Testis (tissue), 2 donors: ENCODE measurements at regions not wholly inside any gene's neighbourhood (a gene's known extent, or its start where the extent isn't known, plus 50 kb on each side); places are given as distances from the start of the nearest gene placed in this dataset.

Source experiments
- DNase-seq: peaks from one replicate; pipeline ENCODE4 v3.0.0-alpha.2; 2019
- H3K27ac ChIP-seq, 2 donors: fragments of 200-600 bp; sonication (generic); one replicate each; pipeline ENCODE4 v1.5.1; 2019
- H3K27me3 ChIP-seq: fragments of 200-600 bp; sonication (generic); one replicate; pipeline ENCODE4 v1.5.1; 2019
- H3K36me3 ChIP-seq: fragments of 200-600 bp; sonication (generic); one replicate; pipeline ENCODE4 v1.5.1; 2017; ENCODE audit warnings: low read depth; ENCODE audit errors: missing control alignments
- H3K4me1 ChIP-seq: fragments of 200-600 bp; sonication (generic); one replicate; pipeline ENCODE4 v1.5.1; 2019
- H3K4me3 ChIP-seq, 2 donors: fragments of 200-600 bp; sonication (generic); one replicate each; pipeline ENCODE4 v1.5.1; 2017 to 2019
- H3K9me3 ChIP-seq: fragments of 200-600 bp; sonication (generic); one replicate; pipeline ENCODE4 v1.5.1; 2017
- POLR2A ChIP-seq: fragments of 450-650 bp; IDR thresholded peaks from one replicate; pipeline ENCODE4 v1.6.1; 2017; ENCODE audit warnings: antibody characterized with exemption, mild to moderate bottlenecking, moderate library complexity
- WGBS, 2 donors: methylation state at CpG; one replicate each; pipeline ENCODE4 v1.1.5; 2018; 5-methylcytosine and 5-hydroxymethylcytosine counted together
- intact Hi-C: fragments of 100-400 bp; cut with DNase I; formaldehyde crosslinking; loops from one replicate; pipeline ENCODE4 v1.15.1; 2023; ENCODE audit warnings: low total_unique reads
- TF ChIP-seq, protein P1 (sequence below), 3 experiments: fragments of 450-650 bp in 2 of 3; fragments of 200-600 bp in 1 of 3; sonication (generic) in 1 of 3; IDR thresholded peaks; one replicate each; pipeline ENCODE4 v1.5.1; 2016 to 2019; ENCODE audit warnings: antibody characterized with exemption in 3 of 3, mild to moderate bottlenecking in 2 of 3, moderate library complexity in 1 of 3

DNA sequence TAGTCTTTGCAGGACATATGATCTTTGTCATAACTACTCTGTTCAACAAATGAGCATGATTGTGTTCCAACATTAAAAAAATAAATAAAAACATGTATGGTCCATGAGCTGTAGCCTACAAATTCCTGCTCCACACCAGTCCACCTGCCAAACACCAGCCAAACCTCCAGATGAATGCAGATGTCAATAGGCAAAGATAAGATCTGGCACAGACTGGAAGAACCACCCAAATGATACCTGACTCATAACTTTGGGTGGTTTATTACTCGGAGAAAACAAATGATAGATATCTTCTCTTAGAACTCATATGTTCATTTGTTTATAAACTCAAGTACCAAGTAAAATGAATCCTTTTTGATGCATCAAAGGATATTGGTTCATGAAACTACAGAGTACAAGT, 425.1 kb downstream of the GBA3 start:
- no peaks in the 10 kb centered on the region for H3K36me3 ChIP-seq
- no peaks in the 10 kb centered on the region for H3K9me3 ChIP-seq
- WGBS, 2 donors: 86 to 95% methylated on average over 1 of the region's 1 CpG
- no peak overlapping the region for H3K27ac ChIP-seq
- intact Hi-C loops: no loop called here
- H3K4me1 ChIP-seq: no peaks in the 10 kb centered on the region
- no peak for DNase-seq
- no peak overlapping the region for H3K4me3 ChIP-seq
- TF ChIP-seq POLR2A: no peak
- TF ChIP-seq, protein P1, sequence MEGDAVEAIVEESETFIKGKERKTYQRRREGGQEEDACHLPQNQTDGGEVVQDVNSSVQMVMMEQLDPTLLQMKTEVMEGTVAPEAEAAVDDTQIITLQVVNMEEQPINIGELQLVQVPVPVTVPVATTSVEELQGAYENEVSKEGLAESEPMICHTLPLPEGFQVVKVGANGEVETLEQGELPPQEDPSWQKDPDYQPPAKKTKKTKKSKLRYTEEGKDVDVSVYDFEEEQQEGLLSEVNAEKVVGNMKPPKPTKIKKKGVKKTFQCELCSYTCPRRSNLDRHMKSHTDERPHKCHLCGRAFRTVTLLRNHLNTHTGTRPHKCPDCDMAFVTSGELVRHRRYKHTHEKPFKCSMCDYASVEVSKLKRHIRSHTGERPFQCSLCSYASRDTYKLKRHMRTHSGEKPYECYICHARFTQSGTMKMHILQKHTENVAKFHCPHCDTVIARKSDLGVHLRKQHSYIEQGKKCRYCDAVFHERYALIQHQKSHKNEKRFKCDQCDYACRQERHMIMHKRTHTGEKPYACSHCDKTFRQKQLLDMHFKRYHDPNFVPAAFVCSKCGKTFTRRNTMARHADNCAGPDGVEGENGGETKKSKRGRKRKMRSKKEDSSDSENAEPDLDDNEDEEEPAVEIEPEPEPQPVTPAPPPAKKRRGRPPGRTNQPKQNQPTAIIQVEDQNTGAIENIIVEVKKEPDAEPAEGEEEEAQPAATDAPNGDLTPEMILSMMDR (IDR thresholded peaks at IDR 0.05): no peak
- no peaks in the 10 kb centered on the region for H3K27me3 ChIP-seq

DNA sequence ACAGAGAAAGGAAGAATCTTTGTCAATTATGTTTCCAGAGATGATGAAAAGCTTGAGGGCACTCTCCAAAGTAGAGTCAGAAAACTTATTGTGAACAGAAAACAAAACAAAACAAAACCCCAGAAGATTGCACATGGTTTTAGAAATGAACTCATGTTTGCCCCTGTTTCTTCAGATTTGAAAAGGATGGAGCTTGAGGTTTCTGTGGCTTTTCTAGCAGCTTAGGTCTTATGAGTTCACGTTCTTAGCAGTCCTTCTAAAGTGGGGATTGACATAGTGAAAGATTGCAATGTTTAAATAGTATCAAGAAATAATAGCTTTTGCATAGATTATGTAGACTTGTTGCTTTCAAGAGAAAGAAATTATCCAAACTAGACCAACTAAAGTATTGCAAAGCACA, 421.8 kb downstream of the GBA3 start:
- no peak overlapping the region for H3K4me3 ChIP-seq
- H3K9me3 ChIP-seq: no peaks in the 10 kb centered on the region
- no peak for TF ChIP-seq POLR2A
- TF ChIP-seq, protein P1 (IDR thresholded peaks at IDR 0.05): no peak
- no peaks in the 10 kb centered on the region for H3K4me1 ChIP-seq
- no peaks in the 10 kb centered on the region for H3K27me3 ChIP-seq
- H3K36me3 ChIP-seq: no peaks in the 10 kb centered on the region
- WGBS, 2 donors: 64 to 70% methylated on average over 1 of the region's 1 CpG
- DNase-seq: no peak
- intact Hi-C loops: no loop called here
- H3K27ac ChIP-seq: no peak overlapping the region

DNA sequence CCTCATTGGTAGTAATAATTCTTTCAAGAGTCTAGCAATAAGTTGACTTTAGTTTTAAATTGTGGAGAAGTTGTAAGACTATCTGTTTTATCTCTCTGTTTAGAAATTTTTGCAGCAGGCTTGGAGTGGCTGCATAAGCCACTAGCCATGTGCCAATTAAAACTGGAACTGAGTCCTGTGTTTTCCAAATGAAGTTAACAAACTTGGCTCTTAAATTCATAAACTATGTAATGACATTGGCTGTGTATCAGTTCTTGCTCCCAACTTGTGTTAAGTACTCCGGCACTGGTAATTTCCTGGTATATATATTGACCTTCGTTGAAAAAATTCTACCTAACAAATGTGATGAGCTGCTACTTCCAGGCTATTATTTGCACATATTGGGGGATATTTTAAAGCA, 420.4 kb downstream of the GBA3 start:
- no peaks in the 10 kb centered on the region for H3K36me3 ChIP-seq
- DNase-seq: no peak
- intact Hi-C loops: no loop called here
- no peak overlapping the region for H3K4me3 ChIP-seq
- TF ChIP-seq POLR2A: no peak
- TF ChIP-seq, protein P1 (IDR thresholded peaks at IDR 0.05): no peak
- no peaks in the 10 kb centered on the region for H3K4me1 ChIP-seq
- H3K27ac ChIP-seq: no peak overlapping the region
- WGBS, 2 donors: 56 to 61% methylated on average over 2 of the region's 2 CpGs
- no peaks in the 10 kb centered on the region for H3K27me3 ChIP-seq
- no peaks in the 10 kb centered on the region for H3K9me3 ChIP-seq

DNA sequence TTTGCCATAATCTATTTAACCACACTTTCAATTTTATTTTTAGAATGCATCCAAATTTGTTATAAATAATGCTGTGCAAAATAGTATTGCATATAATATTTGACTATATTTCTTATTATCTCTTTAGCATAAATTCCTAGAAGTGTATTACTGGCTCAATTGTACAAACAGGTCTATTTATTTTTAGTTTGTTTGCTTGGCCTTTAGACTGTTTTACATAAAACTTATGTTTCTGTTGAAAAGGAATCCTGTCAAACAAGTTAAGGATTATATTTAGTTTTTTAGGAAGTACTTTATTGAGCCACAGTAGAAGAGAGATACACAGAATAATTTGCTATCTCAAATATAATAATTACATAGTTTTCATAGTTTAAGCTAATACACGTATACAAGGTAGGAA, 413.8 kb downstream of the GBA3 start:
- no peak overlapping the region for H3K4me3 ChIP-seq
- 66 to 71% methylated on average over 1 of the region's 1 CpG for WGBS, 2 donors
- H3K27me3 ChIP-seq: no peaks in the 10 kb centered on the region
- intact Hi-C loops: no loop called here
- no peaks in the 10 kb centered on the region for H3K9me3 ChIP-seq
- H3K4me1 ChIP-seq: no peaks in the 10 kb centered on the region
- TF ChIP-seq, protein P1 (IDR thresholded peaks at IDR 0.05): no peak
- no peak for TF ChIP-seq POLR2A
- H3K36me3 ChIP-seq: no peaks in the 10 kb centered on the region
- H3K27ac ChIP-seq: no peak overlapping the region
- no peak for DNase-seq

DNA sequence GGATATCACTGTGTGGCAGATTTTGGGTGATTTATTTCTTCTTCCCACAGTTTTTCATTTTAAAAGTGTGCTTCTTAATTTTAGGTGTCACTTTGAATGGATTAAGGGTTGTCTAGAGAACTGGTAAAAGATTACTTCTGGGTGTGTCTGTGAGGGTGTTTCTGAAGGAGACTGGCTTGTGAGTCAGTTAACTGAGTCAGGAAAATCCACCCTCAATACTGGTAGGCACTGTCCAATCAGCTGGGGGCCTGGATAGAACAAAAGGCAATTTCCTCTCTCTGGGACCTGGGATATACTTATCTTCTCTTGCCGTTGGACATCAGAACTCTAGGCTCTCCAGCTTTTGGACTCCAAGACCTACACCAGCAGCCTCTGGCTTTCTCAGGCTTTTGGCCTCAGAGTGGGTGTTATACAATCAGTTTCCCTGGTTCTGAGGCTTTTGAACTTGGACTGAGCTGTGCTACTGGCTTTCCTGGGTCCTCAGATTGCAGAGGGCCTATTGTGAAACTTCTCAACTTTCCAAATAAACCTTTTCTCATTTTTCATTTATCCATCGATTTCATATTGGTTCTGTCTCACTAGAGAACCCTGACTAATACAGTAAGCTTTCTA, 413.1 kb downstream of the GBA3 start:
- intact Hi-C loops: no loop called here
- H3K36me3 ChIP-seq: no peaks in the 10 kb centered on the region
- no peak for DNase-seq
- no peaks in the 10 kb centered on the region for H3K9me3 ChIP-seq
- no peak overlapping the region for H3K4me3 ChIP-seq
- H3K27me3 ChIP-seq: no peaks in the 10 kb centered on the region
- 91 to 92% methylated on average over 2 of the region's 2 CpGs for WGBS, 2 donors
- TF ChIP-seq POLR2A: no peak
- TF ChIP-seq, protein P1 (IDR thresholded peaks at IDR 0.05): no peak
- H3K4me1 ChIP-seq: no peaks in the 10 kb centered on the region
- H3K27ac ChIP-seq: no peak overlapping the region
